ENCODE measurements at regions not wholly inside any gene's neighbourhood (a gene's known extent, or its start where the extent isn't known, plus 50 kb on each side); places are given as distances from the start of the nearest gene placed in this dataset.

GRCh38 chr6:134642279-134642678 lies 307.6 kb downstream of the ALDH8A1 start:
- H4K8ac ChIP-seq (ENCODE audit: extremely low read depth, insufficient read depth, low read length) = no peak overlapping the region
- no peak overlapping the region for H3K9ac ChIP-seq (replicated peaks in 1 of 4; ENCODE audit: extremely low read depth in 1 of 4, low read depth in 3 of 4, low read length in 3 of 4)

More at GRCh38 chr6:134642279-134642678, 307.6 kb downstream of the ALDH8A1 start:
- Histone ChIP-seq H3K18ac (ENCODE audit: extremely low read depth, low read length) (no peak overlapping the region), H2BK5ac (ENCODE audit: low read depth, low read length) (no peak overlapping the region), H3K9me3 (ENCODE audit: insufficient read depth in 2 of 2, low read depth in 1 of 2, low read length in 1 of 2) (no peaks in the 10 kb centered on the region), H2BK20ac (ENCODE audit: low read length) (no peak overlapping the region), H3K4me1 (replicated peaks in 1 of 4; ENCODE audit: control insufficient read depth in 3 of 4, insufficient read depth in 4 of 4, low read length in 3 of 4) (peaks cover 0 to 6% (median 0%) of the 10 kb centered on the region in 4 experiments; a peak in 3 of 7 replicates), H4K91ac (replicated peaks; ENCODE audit: insufficient read length, low read length) (no peak overlapping the region), H3K4ac (replicated peaks; ENCODE audit: insufficient read length, low read depth, low read length) (no peak overlapping the region), H3K79me2 (ENCODE audit: control insufficient read depth in 1 of 2, insufficient read depth in 2 of 2, low read length in 2 of 2) (no peaks in the 10 kb centered on the region), H3K27me3 (replicated peaks in 1 of 4; ENCODE audit: control insufficient read depth in 3 of 4, extremely low read depth in 1 of 4, insufficient read depth in 3 of 4, low read length in 3 of 4) (no peaks in the 10 kb centered on the region), H3K36me3 (ENCODE audit: control insufficient read depth in 2 of 4, insufficient read depth in 4 of 4, low read length in 3 of 4) (no peaks in the 10 kb centered on the region), H3K4me2 (ENCODE audit: insufficient read depth in 1 of 2, low read depth in 2 of 2, low read length in 2 of 2) (no peak overlapping the region), H2AFZ (ENCODE audit: low read length) (no peak overlapping the region), H2AK5ac (ENCODE audit: low read depth, low read length) (no peak overlapping the region), H3K56ac (replicated peaks; ENCODE audit: insufficient read length, low read depth, low read length) (no peak overlapping the region), H3K23ac (ENCODE audit: insufficient read length) (no peak overlapping the region), H4K20me1 (replicated peaks in 1 of 2; ENCODE audit: control insufficient read depth in 1 of 2, insufficient read depth in 2 of 2, low read length in 2 of 2) (no peaks in the 10 kb centered on the region), H3K4me3 (ENCODE audit: extremely low read depth in 1 of 4, insufficient read depth in 2 of 4, low read depth in 3 of 4, low read length in 4 of 4) (no peak overlapping the region), H3K14ac (ENCODE audit: insufficient read length) (no peak overlapping the region), H4K5ac (ENCODE audit: insufficient read length, low read depth, low read length) (no peak overlapping the region), H2BK15ac (ENCODE audit: low read length) (no peak overlapping the region), H3K23me2 (ENCODE audit: low read depth, low read length) (no peaks in the 10 kb centered on the region), H3K79me1 (ENCODE audit: low read depth, low read length) (no peaks in the 10 kb centered on the region), H2BK12ac (ENCODE audit: low read depth, low read length) (no peak overlapping the region), H2BK120ac (replicated peaks; ENCODE audit: low read depth, low read length) (no peak overlapping the region), H3K27ac (ENCODE audit: low read depth, low read length) (no peak overlapping the region)
- 100% methylated on average over 2 of the region's 2 CpGs; no CpG with 5 or more reads in 1 of the 2 experiments for WGBS, 2 experiments (ENCODE audit: extremely low coverage in 1 of 2, insufficient coverage in 1 of 2, insufficient read length in 1 of 2, insufficient replicate concordance in 2 of 2, low coverage in 1 of 2, low lambda C conversion rate in 2 of 2, missing lambda C conversion rate in 1 of 2)
- DNase-seq (ENCODE audit: low read depth in 1 of 2, low spot score in 2 of 2) (no peak), FAIRE-seq (no peak)
- CTCF ChIA-PET (ENCODE audit: partially characterized antibody) = interaction anchor here (1.0 to 3.0 kb wide), 14 partner anchors 8 to 470 kb away, joined by 4 to 34 read pairs (median 8); no protein-coding TSS in a partner anchor
- TF ChIP-seq BACH1 (IDR thresholded peaks at IDR 0.05; ENCODE audit: low read length) (no peak), KDM4A (IDR thresholded peaks at IDR 0.05; ENCODE audit: low read depth, low read length, severe bottlenecking) (no peak), NANOG (IDR thresholded peaks at IDR 0.05; ENCODE audit: insufficient read depth, low read depth, low read length, poor library complexity, severe bottlenecking) (no peak), CEBPB (IDR thresholded peaks at IDR 0.05; ENCODE audit: low read depth, low read length) (no peak), SRF (IDR thresholded peaks at IDR 0.05; ENCODE audit: low read depth, low read length) (no peak), HDAC6 (IDR thresholded peaks at IDR 0.05; ENCODE audit: low read depth, low read length) (no peak), ZNF274 (IDR thresholded peaks at IDR 0.05; ENCODE audit: borderline replicate concordance, extremely low read depth, low read length) (no peak), MAFK (IDR thresholded peaks at IDR 0.05; ENCODE audit: low read depth, low read length) (no peak), CHD2 (IDR thresholded peaks at IDR 0.05; ENCODE audit: low read length) (no peak)
- POLR2A ChIA-PET (ENCODE audit: partially characterized antibody) = no interaction called here
